Astrocyte (in vitro differentiated cells and primary cell): ENCODE measurements at regions not wholly inside any gene's neighbourhood (a gene's known extent, or its start where the extent isn't known, plus 50 kb on each side); places are given as distances from the start of the nearest gene placed in this dataset.

Source experiments
- DNase-seq: peaks from one replicate; pipeline ENCODE4 v3.0.0-alpha.2; 2010; ENCODE audit warnings: low read depth
- FAIRE-seq: peaks from 2 replicates; lab custom pipeline; 2011; peaks lifted over from hg19 to GRCh38; lab: Jason Lieb, UNC
- H2AFZ ChIP-seq: 2 replicates; pipeline ENCODE4 v1.6.0; 2012; ENCODE audit warnings: low read depth, low read length, inconsistent platforms
- H3K27ac ChIP-seq: 2 replicates; pipeline ENCODE4 v1.5.1; 2011; ENCODE audit warnings: low read depth, low read length, inconsistent platforms
- H3K27me3 ChIP-seq: 2 replicates; pipeline ENCODE4 v1.6.0; 2011; ENCODE audit warnings: low read length, inconsistent platforms; ENCODE audit not compliant: insufficient read depth
- H3K36me3 ChIP-seq: 2 replicates; pipeline ENCODE4 v1.5.1; 2011; ENCODE audit warnings: low read length, inconsistent platforms; ENCODE audit not compliant: insufficient read depth
- H3K4me1 ChIP-seq: 2 replicates; pipeline ENCODE4 v1.5.1; 2011; ENCODE audit warnings: low read length, inconsistent platforms; ENCODE audit not compliant: insufficient read depth
- H3K4me2 ChIP-seq: 2 replicates; pipeline ENCODE4 v1.6.0; 2012; ENCODE audit warnings: low read length, inconsistent platforms
- H3K4me3 ChIP-seq: 2 replicates; pipeline ENCODE4 v1.5.1; 2011; ENCODE audit warnings: low read depth, mild to moderate bottlenecking, low read length, inconsistent platforms; ENCODE audit not compliant: insufficient read depth
- H3K79me2 ChIP-seq: 2 replicates; pipeline ENCODE4 v1.6.0; 2012; ENCODE audit warnings: mild to moderate bottlenecking, low read length, inconsistent platforms; ENCODE audit not compliant: insufficient read depth
- H3K9ac ChIP-seq: 2 replicates; pipeline ENCODE4 v1.6.0; 2012; ENCODE audit warnings: mild to moderate bottlenecking, low read length, inconsistent platforms
- H3K9me3 ChIP-seq: 2 replicates; pipeline ENCODE4 v1.5.1; 2012; ENCODE audit warnings: low read depth, mild to moderate bottlenecking, low read length, inconsistent platforms; ENCODE audit not compliant: insufficient read depth
- H4K20me1 ChIP-seq: 2 replicates; pipeline ENCODE4 v1.6.0; 2012; ENCODE audit warnings: low read length, inconsistent platforms; ENCODE audit not compliant: insufficient read depth
- H3K27ac Mint-ChIP-seq: one replicate; pipeline ENCODE4 v1.8.0; 2021; ENCODE audit warnings: mild to moderate bottlenecking, mixed read lengths; ENCODE audit not compliant: unreplicated experiment
- H3K27me3 Mint-ChIP-seq: one replicate; pipeline ENCODE4 v1.8.0; 2021; ENCODE audit warnings: low read depth, mixed read lengths; ENCODE audit not compliant: unreplicated experiment
- H3K36me3 Mint-ChIP-seq: one replicate; pipeline ENCODE4 v1.8.0; 2021; ENCODE audit warnings: low read depth, mixed read lengths; ENCODE audit not compliant: unreplicated experiment
- H3K4me1 Mint-ChIP-seq: one replicate; pipeline ENCODE4 v1.8.0; 2021; ENCODE audit warnings: low read depth, mixed read lengths; ENCODE audit not compliant: unreplicated experiment
- H3K4me3 Mint-ChIP-seq: one replicate; pipeline ENCODE4 v1.8.0; 2021; ENCODE audit warnings: mild to moderate bottlenecking, moderate library complexity, mixed read lengths; ENCODE audit not compliant: unreplicated experiment
- H3K9me3 Mint-ChIP-seq: one replicate; pipeline ENCODE4 v1.8.0; 2021; ENCODE audit warnings: mild to moderate bottlenecking, mixed read lengths; ENCODE audit not compliant: unreplicated experiment
- CTCF ChIP-seq: IDR thresholded peaks from 2 replicates; pipeline ENCODE4 v1.5.1; 2011; ENCODE audit warnings: low read depth, mild to moderate bottlenecking, inconsistent platforms, low read length, moderate library complexity; ENCODE audit not compliant: insufficient read depth
- EZH2 ChIP-seq: IDR thresholded peaks from 2 replicates; pipeline ENCODE4 v1.6.1; 2012; ENCODE audit warnings: mild to moderate bottlenecking, low read length, inconsistent platforms; ENCODE audit not compliant: insufficient read depth

GRCh38 chr2:2856723-2857415 is 520.7 kb downstream of the EIPR1 start:
- Histone ChIP-seq H3K9me3 (peaks cover 13% of the 10 kb centered on the region), H2AFZ (no peak overlapping the region), H3K4me2 (no peak overlapping the region), H4K20me1 (no peaks in the 10 kb centered on the region), H3K79me2 (no peaks in the 10 kb centered on the region), H3K9ac (no peak overlapping the region), H3K27me3 (no peaks in the 10 kb centered on the region), H3K4me1 (no peaks in the 10 kb centered on the region), H3K27ac (no peak overlapping the region), H3K36me3 (no peaks in the 10 kb centered on the region), H3K4me3 (no peak overlapping the region)
- Mint-ChIP-seq H3K4me1 (no peaks in the 10 kb centered on the region), H3K27ac (no peak overlapping the region), H3K4me3 (no peak overlapping the region), H3K9me3 (no peaks in the 10 kb centered on the region), H3K36me3 (no peaks in the 10 kb centered on the region), H3K27me3 (no peaks in the 10 kb centered on the region)
- no peak for TF ChIP-seq EZH2
- no peak for TF ChIP-seq CTCF
- FAIRE-seq = no peak
- no peak for DNase-seq

- Mint-ChIP-seq H3K36me3 (no peaks in the 10 kb centered on the region), H3K27me3 (no peaks in the 10 kb centered on the region), H3K27ac (no peak overlapping the region), H3K4me1 (no peaks in the 10 kb centered on the region), H3K9me3 (no peaks in the 10 kb centered on the region), H3K4me3 (no peak overlapping the region)
- DNase-seq (no peak), FAIRE-seq (no peak)
- TF ChIP-seq CTCF (no peak), EZH2 (no peak)
- no peak overlapping the region for H3K9ac ChIP-seq
- no peak overlapping the region for H3K4me3 ChIP-seq
- H2AFZ ChIP-seq = no peak overlapping the region
- peaks cover 13% of the 10 kb centered on the region for H3K9me3 ChIP-seq
- no peaks in the 10 kb centered on the region for H3K4me1 ChIP-seq
- no peaks in the 10 kb centered on the region for H3K27me3 ChIP-seq
- H3K27ac ChIP-seq = no peak overlapping the region
- H3K36me3 ChIP-seq = no peaks in the 10 kb centered on the region
- H4K20me1 ChIP-seq = no peaks in the 10 kb centered on the region
- no peaks in the 10 kb centered on the region for H3K79me2 ChIP-seq
- H3K4me2 ChIP-seq = no peak overlapping the region
Measured at GRCh38 chr2:2855297-2855696, 522.3 kb downstream of the EIPR1 start.

GRCh38 chr2:2853346-2853745 is 522.3 kb upstream of the MYT1L start:
- no peaks in the 10 kb centered on the region for H3K4me1 Mint-ChIP-seq
- TF ChIP-seq CTCF (no peak), EZH2 (no peak)
- H3K79me2 ChIP-seq = no peaks in the 10 kb centered on the region
- no peak overlapping the region for H3K4me2 ChIP-seq
- H3K27ac ChIP-seq = no peak overlapping the region
- H3K27me3 ChIP-seq = no peaks in the 10 kb centered on the region
- H3K4me1 ChIP-seq = no peaks in the 10 kb centered on the region
- DNase-seq = no peak
- no peak overlapping the region for H3K27ac Mint-ChIP-seq
- H3K36me3 ChIP-seq = no peaks in the 10 kb centered on the region
- no peak overlapping the region for H2AFZ ChIP-seq
- peaks cover 5% of the 10 kb centered on the region for H3K9me3 ChIP-seq
- no peak overlapping the region for H3K9ac ChIP-seq
- H3K4me3 ChIP-seq = no peak overlapping the region
- no peaks in the 10 kb centered on the region for H3K36me3 Mint-ChIP-seq
- FAIRE-seq = no peak
- H3K27me3 Mint-ChIP-seq = no peaks in the 10 kb centered on the region
- H3K9me3 Mint-ChIP-seq = no peaks in the 10 kb centered on the region
- no peak overlapping the region for H3K4me3 Mint-ChIP-seq
- H4K20me1 ChIP-seq = no peaks in the 10 kb centered on the region
